ENCODE measurements at regions not wholly inside any gene's neighbourhood (a gene's known extent, or its start where the extent isn't known, plus 50 kb on each side); places are given as distances from the start of the nearest gene placed in this dataset.
"Not testable (repeated sequence)": the region's sequence is repeated elsewhere in the genome, so short reads cannot be mapped to it uniquely, and the experiment has no call there.

- DNase-seq, result no peak
These were observed 803.3 kb upstream of the CTNND2 start for GRCh38 chr5:12707560-12707959.

- DNase-seq, result no peak
These were observed 800.7 kb upstream of the CTNND2 start for GRCh38 chr5:12704955-12705354.

GRCh38 chr5:12703254-12703653, 799.0 kb upstream of the CTNND2 start:
- no peak for DNase-seq

GRCh38 chr5:12695651-12696050, 791.4 kb upstream of the CTNND2 start:
- DNase-seq, result no peak

GRCh38 chr5:12691330-12691729, 787.1 kb upstream of the CTNND2 start:
- no peak for DNase-seq

- no peak for DNase-seq
These were observed 786.1 kb upstream of the CTNND2 start for GRCh38 chr5:12690361-12690760.

GRCh38 chr5:12683249-12683648, 779.0 kb upstream of the CTNND2 start:
- no peak for DNase-seq

GRCh38 chr5:12679731-12680130, 775.5 kb upstream of the CTNND2 start:
- no peak for DNase-seq

- no peak for DNase-seq
These were observed 771.7 kb upstream of the CTNND2 start for GRCh38 chr5:12675959-12676358.

- no peak for DNase-seq
These were observed 767.9 kb upstream of the CTNND2 start for GRCh38 chr5:12672141-12672540.

GRCh38 chr5:12669326-12669725, 765.1 kb upstream of the CTNND2 start:
- no peak for DNase-seq

GRCh38 chr5:12668564-12668963, 764.3 kb upstream of the CTNND2 start:
- DNase-seq, result no peak

- not testable (repeated sequence) for DNase-seq
These were observed 763.6 kb upstream of the CTNND2 start for GRCh38 chr5:12667818-12668217.

- DNase-seq, result not testable (repeated sequence)
These were observed 761.5 kb upstream of the CTNND2 start for GRCh38 chr5:12665772-12666171.

GRCh38 chr5:12662545-12663314, 758.5 kb upstream of the CTNND2 start:
- no peak for DNase-seq

GRCh38 chr5:12661617-12662370, 757.5 kb upstream of the CTNND2 start:
- no peak for DNase-seq

GRCh38 chr5:12660279-12661107, 756.2 kb upstream of the CTNND2 start:
- not testable (repeated sequence) for DNase-seq

GRCh38 chr5:12659686-12660085, 755.4 kb upstream of the CTNND2 start:
- no peak for DNase-seq

- DNase-seq, result no peak
These were observed 754.7 kb upstream of the CTNND2 start for GRCh38 chr5:12658871-12659446.

GRCh38 chr5:12657914-12658474, 753.7 kb upstream of the CTNND2 start:
- not testable (repeated sequence) for DNase-seq

GRCh38 chr5:12655675-12656074, 751.4 kb upstream of the CTNND2 start:
- no peak for DNase-seq

- DNase-seq, result no peak
These were observed 748.0 kb upstream of the CTNND2 start for GRCh38 chr5:12652201-12652600.

- DNase-seq, result no peak
These were observed 744.3 kb upstream of the CTNND2 start for GRCh38 chr5:12648558-12648957.
